ENCODE measurements at regions not wholly inside any gene's neighbourhood (a gene's known extent, or its start where the extent isn't known, plus 50 kb on each side); places are given as distances from the start of the nearest gene placed in this dataset.

DNA sequence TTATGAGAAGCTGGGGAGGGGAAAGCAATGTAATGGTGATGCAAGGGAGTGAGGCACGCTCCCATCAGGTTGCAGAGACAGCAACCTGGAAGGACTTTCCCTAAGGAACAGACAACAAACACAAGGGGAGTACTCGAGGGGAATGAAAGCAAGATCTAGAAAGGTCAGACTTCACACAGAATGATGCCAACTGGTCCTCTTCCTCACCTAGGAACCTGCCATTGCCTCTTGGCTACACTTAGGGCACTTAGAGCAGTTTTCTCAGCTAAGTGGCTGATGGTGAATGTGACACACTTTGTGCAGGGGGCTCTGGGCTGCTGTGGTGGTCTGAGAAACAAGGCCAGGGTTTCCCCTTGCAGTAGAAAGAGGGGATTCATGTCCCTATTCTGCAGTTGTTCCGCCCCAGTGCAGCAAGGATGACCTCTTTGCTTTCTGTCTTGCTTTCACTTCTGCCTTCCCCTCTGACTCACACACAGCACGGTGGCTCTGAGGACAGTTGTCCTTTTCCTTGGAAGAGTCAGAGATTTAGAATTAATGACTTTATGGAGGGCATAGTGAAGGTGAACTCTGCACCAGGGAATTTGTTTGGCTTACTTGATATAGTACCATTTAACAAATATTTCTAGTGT, 394.0 kb upstream of the KLF4 start:
- no peak for DNase-seq

DNA sequence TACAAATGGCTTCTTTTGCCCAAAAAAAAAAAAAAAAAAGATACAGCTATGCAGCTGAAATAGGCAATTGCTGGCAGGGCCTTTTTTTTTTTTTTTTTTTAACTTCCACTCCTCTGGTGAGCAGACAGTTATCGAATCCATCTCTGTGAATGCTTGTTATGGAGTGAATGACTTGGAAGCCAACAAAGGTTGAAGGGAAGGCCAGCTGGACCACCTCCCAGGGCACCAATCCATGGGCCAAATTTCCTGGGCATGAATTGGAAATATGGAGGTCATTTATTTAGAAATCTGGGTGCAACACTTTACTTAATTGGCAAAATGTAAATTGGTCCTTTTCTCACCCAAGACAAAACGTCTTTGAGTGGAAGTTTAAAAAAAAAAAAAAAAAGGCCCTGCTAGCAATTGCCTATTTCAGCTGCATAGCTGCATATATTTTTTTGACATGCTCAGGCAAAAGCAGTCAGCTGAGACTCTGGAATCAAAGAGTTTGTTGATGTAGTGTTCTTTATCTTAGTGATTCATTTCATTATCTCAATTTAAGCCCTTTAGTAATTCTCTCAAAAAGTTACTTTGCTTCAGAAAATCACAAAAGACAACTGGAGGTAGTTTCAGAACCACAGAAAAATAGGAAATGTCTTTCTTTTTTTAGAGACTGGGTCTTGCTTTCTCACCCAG, 392.2 kb upstream of the KLF4 start:
- DNase-seq, result no peak

GRCh38 chr9:107878462-107878861, 388.9 kb upstream of the KLF4 start:
- DNase-seq, result no peak

GRCh38 chr9:107875571-107875980, 386.0 kb upstream of the KLF4 start:
- no peak for DNase-seq

DNA sequence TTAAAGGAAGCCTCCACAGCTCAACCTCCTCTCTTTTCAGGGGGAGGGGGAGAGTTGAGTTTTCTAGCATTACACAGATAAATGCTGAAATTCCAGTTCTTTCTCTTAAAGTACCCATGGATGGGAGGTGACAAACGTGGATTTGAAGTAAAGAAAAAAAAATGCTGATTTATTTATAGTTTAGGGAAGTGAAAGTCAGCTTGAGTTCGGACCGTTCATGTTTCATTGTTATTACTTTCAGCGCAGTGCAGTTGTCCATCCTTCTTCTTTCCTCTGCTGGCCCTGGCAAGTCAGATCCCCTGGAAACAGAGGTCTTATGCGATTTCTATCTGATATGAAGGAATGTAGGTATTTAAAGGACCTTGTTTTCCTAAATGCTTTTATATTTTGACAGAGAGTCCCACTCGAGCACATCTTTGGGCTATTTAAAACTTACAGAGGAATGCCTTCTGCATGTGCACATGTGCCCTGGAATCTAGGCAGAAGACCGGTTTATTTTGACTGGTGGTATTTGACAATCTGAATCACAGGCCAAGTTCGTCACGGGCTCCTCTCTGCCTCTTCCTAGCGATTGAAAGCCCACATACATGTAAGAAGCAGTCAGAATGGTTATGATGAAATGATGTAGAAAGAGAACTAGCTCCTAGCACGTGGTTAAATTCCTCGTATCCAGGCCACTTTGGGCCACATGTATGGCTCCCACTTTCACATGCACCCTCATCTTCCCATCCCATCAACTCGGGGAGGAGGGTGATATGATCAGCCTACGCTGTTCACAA, 385.2 kb upstream of the KLF4 start:
- DNase-seq, result no peak

DNA sequence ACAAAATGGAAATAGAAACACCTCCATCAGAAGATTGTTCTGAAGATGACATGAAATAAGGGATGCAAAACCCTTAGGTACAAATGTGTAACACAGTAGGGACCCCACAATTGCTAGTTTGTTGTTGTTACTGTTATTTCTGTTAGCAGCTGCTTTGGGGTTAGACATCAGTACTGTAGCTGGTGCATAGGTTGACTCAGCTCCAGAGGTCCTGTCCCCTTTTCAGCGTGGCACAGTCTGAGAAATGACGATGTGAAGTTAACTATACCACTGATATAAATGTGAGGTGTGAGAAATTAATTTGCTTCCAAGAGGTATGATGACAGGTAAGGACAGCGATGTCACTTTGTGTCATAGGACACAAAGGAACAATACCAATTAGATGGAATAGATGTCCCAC, 384.6 kb upstream of the KLF4 start:
- no peak for DNase-seq

DNA sequence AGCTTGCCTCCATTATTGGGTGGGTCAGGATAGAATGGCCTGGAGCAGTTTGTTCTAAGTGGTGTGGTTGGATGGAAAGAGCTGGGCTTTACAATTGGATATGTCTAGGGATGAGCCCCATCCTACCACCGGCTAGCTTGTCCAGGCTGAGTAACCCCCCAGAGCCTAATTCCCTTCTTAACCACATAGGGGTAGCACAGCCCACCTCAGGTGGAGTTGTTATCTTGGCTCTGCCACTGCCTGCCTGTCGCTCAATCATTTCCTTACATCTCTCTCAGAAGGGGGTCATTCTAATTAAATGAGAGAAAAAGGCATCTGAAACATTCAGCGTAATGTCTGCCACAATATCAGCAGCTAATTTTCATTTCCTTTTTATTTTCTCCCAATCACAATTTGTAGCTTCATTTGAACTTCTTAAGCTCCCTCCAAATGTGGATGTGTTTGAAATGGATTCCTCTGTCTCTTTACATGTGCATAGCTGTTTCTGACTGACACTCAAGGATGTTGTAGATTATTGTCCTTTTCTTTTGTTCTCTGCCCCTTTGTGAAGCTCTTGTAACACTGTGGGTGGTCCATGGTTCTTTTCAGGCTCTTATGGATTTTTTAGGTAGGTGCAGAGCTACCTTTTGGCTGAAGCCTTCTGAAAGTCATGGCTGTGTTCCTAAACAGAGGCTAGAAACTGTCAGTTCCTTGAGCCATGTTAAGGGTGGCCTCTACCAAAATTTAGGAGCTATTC, 383.1 kb upstream of the KLF4 start:
- no peak for DNase-seq

GRCh38 chr9:107870927-107871680, 381.5 kb upstream of the KLF4 start:
- no peak for DNase-seq

DNA sequence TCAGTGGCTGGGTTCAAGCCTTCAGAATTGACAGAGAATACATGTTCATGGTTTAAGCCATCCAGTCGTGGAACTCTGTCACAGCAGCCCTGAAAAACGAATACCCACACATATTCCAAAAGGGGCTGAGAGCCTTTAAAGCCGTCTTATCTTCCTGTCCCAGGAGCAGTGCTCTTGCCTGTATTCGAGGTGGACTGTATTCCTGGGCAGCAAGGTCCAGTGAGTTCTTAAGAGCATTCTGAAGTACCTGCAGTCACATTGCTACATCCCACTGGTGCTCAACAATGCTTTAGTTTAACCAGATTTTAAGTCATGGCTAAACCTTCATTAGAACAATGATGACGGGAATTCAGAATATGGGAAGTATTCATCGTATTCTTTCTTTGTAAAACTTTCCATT, 380.7 kb upstream of the KLF4 start:
- DNase-seq, result no peak

- no peak for DNase-seq
These were observed 379.5 kb upstream of the KLF4 start for GRCh38 chr9:107869111-107869510.

DNA sequence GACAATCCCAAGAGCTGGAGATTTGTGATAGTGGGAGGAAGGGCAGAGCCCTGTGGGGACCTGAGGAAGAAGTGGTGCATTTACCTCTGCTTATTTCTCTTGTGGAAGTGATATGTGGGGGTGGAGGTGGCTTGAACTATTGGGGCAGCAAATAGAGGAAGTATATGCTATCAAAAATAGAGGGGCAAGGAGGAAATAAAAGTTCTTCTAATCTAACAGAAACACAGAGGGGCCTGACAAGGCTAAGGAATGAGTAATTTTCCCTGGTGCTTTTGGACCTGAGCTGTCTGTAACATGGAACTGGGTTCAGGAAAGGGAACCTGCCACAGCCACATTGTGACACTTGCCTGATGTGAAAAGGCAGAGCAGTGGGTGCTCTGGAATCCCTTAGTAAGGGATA, 378.6 kb upstream of the KLF4 start:
- no peak for DNase-seq

DNA sequence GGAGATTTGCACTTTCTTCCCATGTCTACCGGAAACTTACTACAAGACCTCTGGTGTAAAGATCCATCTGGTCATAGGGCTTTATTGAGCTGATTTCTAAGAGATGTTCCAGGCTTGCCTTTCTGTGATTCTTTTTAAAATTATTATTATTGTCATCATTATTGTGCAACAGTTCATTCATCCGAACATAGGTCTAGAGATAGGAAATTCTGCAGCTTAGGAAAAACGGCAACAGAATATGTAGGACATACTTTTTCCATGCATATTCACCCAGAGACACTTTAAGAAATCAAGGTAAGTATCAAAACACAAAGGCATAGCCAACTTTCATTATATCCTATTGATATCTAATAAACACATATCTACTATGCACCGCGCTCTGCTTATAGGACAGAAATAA, 378.2 kb upstream of the KLF4 start:
- no peak for DNase-seq

GRCh38 chr9:107866711-107867311, 377.2 kb upstream of the KLF4 start:
- no peak for DNase-seq

GRCh38 chr9:107863396-107863795, 373.8 kb upstream of the KLF4 start:
- no peak for DNase-seq

DNA sequence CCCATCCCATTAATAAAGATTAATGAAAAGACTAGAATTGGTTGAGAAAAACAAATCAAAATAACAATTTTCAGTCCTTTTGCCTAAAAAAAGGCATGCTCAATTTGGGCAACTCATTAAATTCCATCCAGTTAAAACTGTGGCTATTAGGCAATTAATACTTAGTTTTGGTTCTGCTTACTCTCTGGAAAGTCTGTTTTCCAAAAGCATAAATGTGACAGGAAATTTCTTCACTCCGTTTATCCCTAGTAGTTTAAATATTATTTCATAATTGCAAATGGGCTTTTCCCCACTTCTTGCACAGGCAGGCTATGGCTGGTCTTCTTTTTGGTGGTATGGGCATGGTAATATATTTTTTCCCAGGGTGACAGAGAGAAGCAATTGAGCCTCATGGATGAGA, 373.3 kb upstream of the KLF4 start:
- no peak for DNase-seq

DNA sequence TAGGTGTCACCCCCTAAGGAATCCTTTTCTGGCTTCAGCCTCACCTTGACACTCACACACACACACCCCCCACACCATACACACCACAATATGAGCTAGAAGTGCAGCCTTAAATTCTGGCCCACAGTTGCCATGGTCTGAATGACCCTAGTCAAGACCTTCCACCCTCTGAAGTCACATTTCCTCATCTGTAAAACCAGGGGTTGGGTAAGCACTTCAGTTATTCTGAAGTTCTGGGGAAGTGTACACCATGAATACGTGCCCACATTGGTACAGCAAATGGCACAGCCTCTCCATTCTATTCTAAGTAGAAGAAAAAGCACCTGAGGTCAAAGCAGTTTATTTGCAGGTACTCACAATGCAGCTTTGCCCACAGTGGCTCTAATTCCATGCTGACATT, 372.8 kb upstream of the KLF4 start:
- DNase-seq, result no peak

- no peak for DNase-seq
These were observed 371.5 kb upstream of the KLF4 start for GRCh38 chr9:107861075-107861474.

DNA sequence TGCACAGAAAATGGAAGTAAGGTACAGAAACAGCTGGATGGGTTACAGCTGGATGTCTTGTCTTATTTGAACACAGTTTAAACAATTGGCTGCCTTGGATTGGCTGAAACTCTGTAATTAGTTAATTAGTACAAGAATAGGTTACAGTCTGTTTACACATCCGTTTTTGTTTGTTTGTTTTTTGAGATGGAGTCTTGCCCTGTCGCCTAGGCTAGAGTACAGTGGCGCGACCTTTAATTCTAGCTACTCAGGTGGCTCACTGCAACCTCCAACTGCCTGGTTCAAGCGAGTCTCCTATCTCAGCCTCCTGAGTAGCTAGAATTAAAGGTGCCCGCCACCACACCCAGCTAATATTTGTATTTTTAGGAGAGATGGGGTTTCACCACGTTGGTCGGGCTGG, 368.7 kb upstream of the KLF4 start:
- DNase-seq, result no peak

GRCh38 chr9:107856633-107857032, 367.1 kb upstream of the KLF4 start:
- no peak for DNase-seq

- no peak for DNase-seq
These were observed 365.6 kb upstream of the KLF4 start for GRCh38 chr9:107855164-107855563.

- no peak for DNase-seq
These were observed 363.9 kb upstream of the KLF4 start for GRCh38 chr9:107853461-107853860.

DNA sequence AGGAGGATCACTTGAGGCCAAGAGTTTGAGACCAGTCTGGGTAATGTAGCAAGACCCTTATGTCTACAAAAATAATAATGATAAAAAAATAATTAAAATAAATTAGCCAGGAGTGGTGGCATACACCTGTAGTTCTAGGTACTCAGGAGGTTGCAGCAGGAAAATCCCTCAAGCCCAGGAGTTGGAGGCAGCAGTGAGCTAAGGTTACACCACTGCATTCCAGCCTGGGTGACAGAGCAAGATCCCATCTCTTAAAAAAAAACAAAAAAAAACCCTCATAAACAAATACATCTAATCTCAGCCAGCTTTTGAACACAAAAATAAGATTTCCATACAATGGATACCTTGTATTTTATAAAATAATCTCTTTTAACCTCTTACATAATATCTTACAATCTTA, 363.3 kb upstream of the KLF4 start:
- no peak for DNase-seq

All from retina (tissue), 1 donor.